WERI-Rb-1 (cell line): ENCODE measurements at regions not wholly inside any gene's neighbourhood (a gene's known extent, or its start where the extent isn't known, plus 50 kb on each side); places are given as distances from the start of the nearest gene placed in this dataset.

Experiments used
- DNase-seq: peaks from one replicate; pipeline ENCODE4 v3.0.0-alpha.2; 2020
- H3K27ac ChIP-seq: fragments of 250-450 bp; sonication (Bioruptor Pico); 2 replicates; pipeline ENCODE4 v1.5.1; 2020; ENCODE audit warnings: mild to moderate bottlenecking, moderate library complexity
- H3K27me3 ChIP-seq: fragments of 250-450 bp; sonication (Bioruptor Pico); 2 replicates; pipeline ENCODE4 v1.5.1; 2021; ENCODE audit warnings: mild to moderate bottlenecking, low read depth, moderate library complexity; ENCODE audit not compliant: insufficient read depth, severe bottlenecking
- H3K36me3 ChIP-seq: fragments of 250-450 bp; sonication (Bioruptor Pico); 2 replicates; pipeline ENCODE4 v1.5.1; 2020; ENCODE audit warnings: mild to moderate bottlenecking, moderate library complexity
- H3K4me3 ChIP-seq: 2 replicates; pipeline ENCODE4 v1.5.1; 2011; ENCODE audit warnings: low read depth, mild to moderate bottlenecking, control low read depth, low read length
- H3K9me3 ChIP-seq: fragments of 250-450 bp; sonication (Bioruptor Pico); 2 replicates; pipeline ENCODE4 v1.5.1; 2021; ENCODE audit warnings: mild to moderate bottlenecking, moderate library complexity; ENCODE audit not compliant: severe bottlenecking
- TF ChIP-seq, protein P1 (sequence below): IDR thresholded peaks from 2 replicates; pipeline ENCODE4 v1.5.1; 2011; ENCODE audit warnings: low read depth, mild to moderate bottlenecking, control low read depth, inconsistent platforms, low read length

DNA sequence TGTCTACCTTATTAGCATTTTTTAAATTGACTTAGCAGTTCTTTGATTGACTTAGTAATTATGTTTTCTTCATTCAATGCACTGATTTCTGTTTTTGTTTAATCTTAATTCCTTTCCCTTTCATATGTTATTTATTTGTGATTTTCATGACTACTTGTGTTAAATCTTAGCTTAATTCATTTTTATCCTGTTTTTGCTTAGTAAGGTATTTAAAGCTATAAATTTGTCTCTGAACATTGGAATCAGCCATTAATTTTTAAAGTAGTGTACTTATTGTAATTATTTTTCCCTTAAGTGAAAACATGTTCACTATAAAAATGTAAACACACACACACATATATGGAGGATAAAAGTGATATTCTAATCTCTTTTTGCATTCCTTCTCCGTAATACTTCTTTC, 109.1 kb upstream of the DIPK2B start:
- DNase-seq = no peak
- Histone ChIP-seq H3K36me3 (no peaks in the 10 kb centered on the region), H3K9me3 (no peaks in the 10 kb centered on the region), H3K27ac (no peak overlapping the region), H3K27me3 (no peaks in the 10 kb centered on the region), H3K4me3 (no peak overlapping the region)
- TF ChIP-seq, protein P1, sequence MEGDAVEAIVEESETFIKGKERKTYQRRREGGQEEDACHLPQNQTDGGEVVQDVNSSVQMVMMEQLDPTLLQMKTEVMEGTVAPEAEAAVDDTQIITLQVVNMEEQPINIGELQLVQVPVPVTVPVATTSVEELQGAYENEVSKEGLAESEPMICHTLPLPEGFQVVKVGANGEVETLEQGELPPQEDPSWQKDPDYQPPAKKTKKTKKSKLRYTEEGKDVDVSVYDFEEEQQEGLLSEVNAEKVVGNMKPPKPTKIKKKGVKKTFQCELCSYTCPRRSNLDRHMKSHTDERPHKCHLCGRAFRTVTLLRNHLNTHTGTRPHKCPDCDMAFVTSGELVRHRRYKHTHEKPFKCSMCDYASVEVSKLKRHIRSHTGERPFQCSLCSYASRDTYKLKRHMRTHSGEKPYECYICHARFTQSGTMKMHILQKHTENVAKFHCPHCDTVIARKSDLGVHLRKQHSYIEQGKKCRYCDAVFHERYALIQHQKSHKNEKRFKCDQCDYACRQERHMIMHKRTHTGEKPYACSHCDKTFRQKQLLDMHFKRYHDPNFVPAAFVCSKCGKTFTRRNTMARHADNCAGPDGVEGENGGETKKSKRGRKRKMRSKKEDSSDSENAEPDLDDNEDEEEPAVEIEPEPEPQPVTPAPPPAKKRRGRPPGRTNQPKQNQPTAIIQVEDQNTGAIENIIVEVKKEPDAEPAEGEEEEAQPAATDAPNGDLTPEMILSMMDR = no peak

DNA sequence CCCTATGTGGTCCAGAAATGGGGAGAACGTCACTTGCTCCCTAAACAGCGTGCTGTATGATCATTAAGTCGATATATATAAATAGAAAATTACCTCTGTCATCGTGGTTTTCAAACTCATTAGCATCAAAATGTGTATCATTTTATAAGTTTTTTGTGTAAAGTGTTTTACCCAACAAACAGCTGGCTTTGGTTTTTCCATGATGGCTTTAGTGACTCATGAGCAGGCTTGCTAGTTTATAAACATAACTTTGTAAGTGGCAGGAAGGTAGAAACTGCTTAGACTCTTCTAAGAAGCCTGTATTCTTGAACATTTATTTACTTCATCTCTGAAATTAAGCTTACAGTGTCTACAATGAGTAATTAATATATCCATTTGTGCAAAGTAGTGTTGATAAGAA, 108.4 kb upstream of the DIPK2B start:
- Histone ChIP-seq H3K27ac (no peak overlapping the region), H3K4me3 (no peak overlapping the region), H3K36me3 (no peaks in the 10 kb centered on the region), H3K27me3 (no peaks in the 10 kb centered on the region), H3K9me3 (no peaks in the 10 kb centered on the region)
- TF ChIP-seq, protein P1 = no peak
- DNase-seq = no peak

DNA sequence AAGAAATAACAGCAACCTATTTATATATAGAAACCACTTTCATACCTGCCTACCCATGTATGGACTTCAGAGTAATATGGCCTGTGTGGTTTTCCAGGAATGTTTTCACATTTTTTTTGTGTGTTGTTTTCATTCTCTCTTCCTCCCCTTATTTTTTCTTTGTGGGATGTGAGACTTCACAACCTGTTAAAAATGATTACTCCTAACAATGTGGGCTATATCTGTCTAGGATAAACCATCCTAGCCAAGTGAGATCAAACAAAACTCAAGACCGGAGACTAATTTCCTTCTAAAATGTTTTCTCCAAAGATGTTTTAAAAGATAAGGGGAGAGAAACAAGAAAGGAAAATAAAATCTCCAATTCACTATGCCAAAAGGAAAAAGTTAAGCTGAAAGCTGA, 106.1 kb upstream of the DIPK2B start:
- Histone ChIP-seq H3K36me3 (no peaks in the 10 kb centered on the region), H3K27ac (no peak overlapping the region), H3K4me3 (no peak overlapping the region), H3K9me3 (no peaks in the 10 kb centered on the region), H3K27me3 (no peaks in the 10 kb centered on the region)
- TF ChIP-seq, protein P1 = no peak
- DNase-seq = no peak

DNA sequence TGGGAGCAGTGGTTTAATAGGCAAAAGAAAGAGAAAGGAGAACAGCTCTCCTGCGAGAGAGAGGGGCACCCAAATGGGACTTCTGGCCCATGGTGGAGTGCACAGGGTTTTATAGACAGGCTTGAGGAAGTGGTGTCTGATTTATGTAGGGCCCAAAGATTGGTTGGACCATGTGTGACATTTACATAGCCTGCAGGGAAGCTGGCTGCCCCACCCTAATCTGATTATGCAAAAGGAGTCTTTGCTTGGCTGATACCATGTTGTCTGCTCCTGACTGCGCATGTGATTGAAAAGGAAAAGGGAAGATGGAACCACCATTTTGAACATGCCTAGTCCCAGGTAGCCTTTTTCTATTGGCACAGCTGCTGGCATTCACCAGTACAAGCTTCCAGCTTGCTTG, 100.0 kb upstream of the DIPK2B start:
- H3K36me3 ChIP-seq = no peaks in the 10 kb centered on the region
- DNase-seq = no peak
- no peak overlapping the region for H3K4me3 ChIP-seq
- no peaks in the 10 kb centered on the region for H3K27me3 ChIP-seq
- no peaks in the 10 kb centered on the region for H3K9me3 ChIP-seq
- TF ChIP-seq, protein P1 = no peak
- H3K27ac ChIP-seq = no peak overlapping the region

DNA sequence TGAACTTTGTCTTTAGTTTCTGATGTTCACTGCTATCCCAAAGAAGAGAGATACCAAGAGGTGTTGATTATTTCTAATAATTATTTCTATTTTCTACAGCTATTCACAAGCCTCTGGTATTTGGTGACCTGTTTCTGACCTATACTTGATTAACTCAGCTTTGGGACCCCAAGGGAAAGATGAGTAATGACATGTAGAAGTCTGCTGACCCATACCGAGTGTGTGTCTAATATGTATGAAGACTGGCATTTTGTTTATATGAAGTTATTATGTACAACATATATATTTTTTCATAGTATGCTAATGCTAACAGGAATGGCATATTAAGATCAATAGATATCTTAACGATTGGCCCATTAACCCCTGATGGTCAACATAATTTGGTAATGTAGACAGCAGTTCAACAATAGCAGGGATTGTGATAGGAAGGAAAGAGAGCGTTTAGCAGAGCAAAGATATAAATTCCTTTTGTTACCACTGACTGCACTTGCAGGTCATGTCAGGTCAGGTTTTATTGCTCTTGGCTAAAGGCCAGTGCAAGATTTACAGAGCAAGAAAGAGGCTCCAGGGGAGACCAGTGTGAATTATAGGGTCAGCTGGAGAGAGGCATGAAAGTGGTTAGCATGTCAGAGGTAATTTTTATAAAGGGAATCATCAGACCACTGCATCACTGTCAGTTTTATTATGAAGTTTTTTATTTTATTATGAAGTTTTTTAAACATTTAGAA, 94.7 kb upstream of the DIPK2B start:
- TF ChIP-seq, protein P1 = no peak
- H3K9me3 ChIP-seq = no peaks in the 10 kb centered on the region
- H3K36me3 ChIP-seq = no peaks in the 10 kb centered on the region
- DNase-seq = peak; percentile 10
- H3K27ac ChIP-seq = no peak overlapping the region
- H3K27me3 ChIP-seq = no peaks in the 10 kb centered on the region
- no peak overlapping the region for H3K4me3 ChIP-seq

DNA sequence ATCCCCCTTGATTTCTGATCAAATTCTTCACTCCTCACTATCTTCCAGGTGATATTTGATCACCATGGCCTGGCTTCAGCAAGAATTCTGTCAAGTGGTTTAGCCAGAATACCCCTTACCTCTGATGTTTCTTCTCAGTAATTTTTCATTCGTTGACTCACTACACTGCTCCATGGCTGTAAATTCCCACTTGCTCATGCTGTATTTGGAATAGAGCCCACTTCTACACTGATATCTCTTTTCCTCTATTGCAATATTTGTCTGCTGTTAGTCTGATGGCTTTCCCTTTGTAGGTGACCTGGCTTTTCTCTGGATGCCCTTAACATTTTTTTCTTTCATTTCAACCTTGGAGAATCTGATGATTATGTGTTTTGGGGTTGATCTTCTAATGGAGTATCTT, 73.9 kb upstream of the DIPK2B start:
- TF ChIP-seq, protein P1 = no peak
- Histone ChIP-seq H3K27ac (no peak overlapping the region), H3K9me3 (peaks cover 2% of the 10 kb centered on the region), H3K4me3 (no peak overlapping the region), H3K36me3 (no peaks in the 10 kb centered on the region), H3K27me3 (no peaks in the 10 kb centered on the region)
- no peak for DNase-seq
